Liver (tissue), 3 donors: ENCODE measurements at regions not wholly inside any gene's neighbourhood (a gene's known extent, or its start where the extent isn't known, plus 50 kb on each side); places are given as distances from the start of the nearest gene placed in this dataset.

ENCODE experiments used
- ATF3 ChIP-seq: IDR thresholded peaks from 2 replicates; pipeline ENCODE4 v1.6.1; 2016; ENCODE audit warnings: antibody characterized with exemption
- CTCF ChIP-seq: fragments of 150-350 bp; IDR thresholded peaks from 2 replicates; pipeline ENCODE4 v1.5.1; 2017; ENCODE audit warnings: improper control_type of control experiment, low read depth, low read length; ENCODE audit not compliant: missing input control
- HNF4G ChIP-seq: IDR thresholded peaks from 2 replicates; pipeline ENCODE4 v1.6.1; 2016; ENCODE audit warnings: antibody characterized with exemption
- MAX ChIP-seq: IDR thresholded peaks from 2 replicates; pipeline ENCODE4 v1.6.1; 2016; ENCODE audit warnings: antibody characterized with exemption
- RAD21 ChIP-seq, 2 donors: IDR thresholded peaks; 2 replicates each; pipeline ENCODE4 v1.6.1; 2016; ENCODE audit warnings: antibody characterized with exemption in 2 of 2, mild to moderate bottlenecking in 2 of 2
- REST ChIP-seq: IDR thresholded peaks from 2 replicates; pipeline ENCODE4 v1.6.1; 2016; ENCODE audit warnings: antibody characterized with exemption, mild to moderate bottlenecking
- SP1 ChIP-seq: IDR thresholded peaks from 2 replicates; pipeline ENCODE4 v1.6.1; 2018; ENCODE audit warnings: antibody characterized with exemption, mild to moderate bottlenecking
- TAF1 ChIP-seq: conservative IDR thresholded peaks from 2 replicates; pipeline ENCODE4 v1.6.1; 2016; ENCODE audit warnings: antibody characterized with exemption, mild to moderate bottlenecking
- YY1 ChIP-seq: IDR thresholded peaks from 2 replicates; pipeline ENCODE4 v1.6.1; 2016; ENCODE audit warnings: antibody characterized with exemption, mild to moderate bottlenecking
- donor health status: healthy.
- donor health status: healthy.

DNA sequence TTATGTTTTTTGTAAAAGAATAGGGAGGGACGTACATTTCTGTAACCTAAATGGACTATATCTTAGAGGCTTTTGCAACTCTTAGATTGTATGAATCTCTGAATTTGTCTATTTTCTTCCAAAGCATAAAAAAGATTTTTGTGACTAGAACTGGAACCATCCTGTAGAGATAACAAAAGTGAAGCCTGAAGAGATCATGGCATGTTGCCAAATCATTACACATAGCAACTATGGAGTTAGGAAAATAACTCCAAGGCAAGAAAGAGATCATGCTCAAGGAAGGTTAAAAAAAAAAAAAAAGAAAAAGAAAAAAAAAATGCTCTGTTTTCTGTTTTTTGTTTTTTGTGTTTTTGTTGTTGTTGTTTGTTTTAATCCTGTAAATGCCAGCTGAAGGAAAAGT lies 567.7 kb upstream of the ZWINT start:
- TF ChIP-seq REST (no peak), CTCF (no peak), HNF4G (no peak), YY1 (no peak), MAX (no peak), TAF1 (no peak), RAD21 (IDR thresholded peaks at IDR 0.05) (no peak), ATF3 (no peak), SP1 (no peak)
